Left renal cortex interstitium (tissue), 4 donors: ENCODE measurements at regions not wholly inside any gene's neighbourhood (a gene's known extent, or its start where the extent isn't known, plus 50 kb on each side); places are given as distances from the start of the nearest gene placed in this dataset.

Experiments
- DNase-seq, 4 donors: peaks; one replicate each; pipeline ENCODE4 v3.0.0-alpha.2; 2013; ENCODE audit warnings: low read depth in 4 of 4, low spot score in 2 of 4, missing footprints in 1 of 4

DNA sequence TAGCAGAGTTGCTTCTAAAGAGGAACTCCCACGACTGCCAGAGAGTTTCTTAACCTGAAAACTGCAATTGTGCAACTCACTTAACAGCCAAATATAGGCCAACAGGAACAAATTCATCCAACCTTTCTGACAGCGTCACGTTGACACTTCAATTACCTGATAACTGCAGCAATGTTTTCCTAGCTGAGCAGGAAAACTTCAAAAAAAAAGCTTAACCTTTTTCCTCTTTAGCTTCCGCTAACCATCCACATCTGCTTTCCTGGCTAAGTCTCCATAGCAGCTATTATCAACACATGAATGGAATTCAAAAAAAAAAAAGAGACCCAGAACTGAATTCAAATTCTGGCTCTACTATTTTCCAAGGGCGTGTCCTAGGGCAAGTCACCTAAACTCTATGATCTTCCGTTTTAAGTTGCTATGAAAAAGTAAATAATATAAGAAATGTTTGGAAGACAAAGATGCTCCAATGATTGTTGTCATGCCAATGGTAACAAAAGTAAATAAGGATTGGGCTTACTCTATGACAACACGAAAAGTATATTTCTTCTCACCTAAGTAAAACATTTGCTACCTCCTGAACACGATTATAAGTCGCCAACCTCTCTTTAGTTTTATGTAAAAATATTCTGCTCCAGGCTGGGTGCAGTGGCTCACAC, 524.6 kb upstream of the JARID2 start:
- no peak for DNase-seq

DNA sequence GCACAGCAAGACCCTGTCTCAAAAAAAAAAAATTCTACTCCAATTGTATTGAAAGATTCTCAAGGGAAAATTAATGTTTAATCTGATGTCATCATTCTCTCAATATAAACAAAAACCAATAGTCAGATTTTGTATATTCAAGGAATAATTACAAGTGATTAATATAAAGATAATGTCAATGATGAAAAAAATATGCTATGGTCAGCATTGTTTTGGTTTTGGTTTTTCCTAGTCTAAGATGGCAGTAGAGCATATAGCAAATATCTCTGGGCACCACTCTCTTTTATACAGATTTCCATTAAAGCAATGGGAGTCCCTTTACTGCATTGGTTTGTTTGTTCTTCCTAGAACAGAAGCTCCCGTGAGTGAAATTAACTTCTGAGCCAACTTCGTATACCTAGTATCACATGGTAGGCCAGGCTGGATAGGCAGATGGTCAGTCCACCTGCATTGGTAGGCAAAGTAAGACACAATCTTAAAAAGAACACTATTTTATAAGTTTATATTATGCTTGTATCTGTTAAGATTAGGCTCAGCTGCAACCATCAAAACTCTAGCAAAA, 523.8 kb upstream of the JARID2 start:
- no peak for DNase-seq

DNA sequence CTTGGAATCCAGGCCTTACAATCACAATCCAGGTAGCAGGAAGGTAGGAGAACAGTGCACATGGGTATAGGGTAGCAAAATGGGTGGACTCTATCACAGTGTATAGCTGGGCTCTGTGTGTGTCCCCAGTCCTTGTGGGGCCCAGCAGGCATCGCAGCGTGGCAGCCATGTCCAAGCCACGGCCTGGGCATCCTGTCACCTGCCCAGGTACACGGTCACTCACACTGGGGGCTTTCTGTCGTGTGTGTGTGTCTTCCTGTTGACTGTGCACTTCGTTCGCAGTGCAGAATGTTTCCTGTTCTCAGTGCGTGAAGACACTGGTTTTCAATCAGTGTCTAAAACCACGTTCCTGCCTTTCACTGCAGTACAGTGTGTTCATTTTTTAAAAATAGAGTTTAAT, 523.2 kb upstream of the JARID2 start:
- DNase-seq = no peak

DNA sequence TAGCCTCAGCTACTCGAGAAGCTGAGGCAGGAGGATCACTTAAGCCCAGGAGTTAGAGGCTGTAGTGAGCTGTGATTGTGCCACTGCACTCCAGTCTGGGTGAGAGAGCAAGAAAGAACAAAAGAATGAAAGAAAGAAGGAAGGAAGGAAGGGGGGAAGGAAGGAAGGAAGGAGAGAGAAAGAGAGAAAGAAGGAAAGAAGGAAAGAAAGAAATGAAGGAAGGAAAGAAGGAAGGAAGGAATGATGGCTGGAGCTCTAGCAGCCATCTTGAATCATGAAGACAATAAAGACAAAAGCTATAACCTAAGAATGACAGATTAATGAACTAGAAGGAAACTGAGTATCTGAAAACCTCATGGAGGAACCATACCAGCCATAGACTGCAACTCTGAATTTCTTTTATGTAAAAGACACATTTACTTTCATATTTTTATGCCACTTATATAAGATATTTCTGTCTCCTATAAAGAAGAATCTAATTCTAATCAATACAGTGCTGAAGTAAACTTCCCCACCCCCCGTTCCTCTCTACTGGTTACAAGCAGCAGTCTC, 522.3 kb upstream of the JARID2 start:
- DNase-seq = no peak

DNA sequence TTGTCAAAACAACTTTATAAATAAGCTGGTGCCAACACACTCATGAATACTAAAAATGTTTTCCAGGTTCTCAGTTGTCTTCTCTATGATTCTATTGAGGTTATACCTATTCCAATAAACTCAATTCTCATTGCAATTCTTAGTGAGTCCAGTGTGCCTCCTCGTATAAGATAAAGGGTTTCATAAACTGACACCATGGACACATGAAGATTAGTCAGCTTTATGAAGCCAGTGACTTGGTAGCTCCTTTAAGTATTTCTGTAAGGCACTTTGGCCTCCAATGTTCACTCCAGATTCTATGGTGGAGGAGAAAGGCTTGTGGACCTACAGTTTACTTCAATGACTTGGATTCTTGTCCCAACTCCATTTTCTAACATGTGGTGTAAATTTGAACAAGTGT, 521.3 kb upstream of the JARID2 start:
- no peak for DNase-seq

DNA sequence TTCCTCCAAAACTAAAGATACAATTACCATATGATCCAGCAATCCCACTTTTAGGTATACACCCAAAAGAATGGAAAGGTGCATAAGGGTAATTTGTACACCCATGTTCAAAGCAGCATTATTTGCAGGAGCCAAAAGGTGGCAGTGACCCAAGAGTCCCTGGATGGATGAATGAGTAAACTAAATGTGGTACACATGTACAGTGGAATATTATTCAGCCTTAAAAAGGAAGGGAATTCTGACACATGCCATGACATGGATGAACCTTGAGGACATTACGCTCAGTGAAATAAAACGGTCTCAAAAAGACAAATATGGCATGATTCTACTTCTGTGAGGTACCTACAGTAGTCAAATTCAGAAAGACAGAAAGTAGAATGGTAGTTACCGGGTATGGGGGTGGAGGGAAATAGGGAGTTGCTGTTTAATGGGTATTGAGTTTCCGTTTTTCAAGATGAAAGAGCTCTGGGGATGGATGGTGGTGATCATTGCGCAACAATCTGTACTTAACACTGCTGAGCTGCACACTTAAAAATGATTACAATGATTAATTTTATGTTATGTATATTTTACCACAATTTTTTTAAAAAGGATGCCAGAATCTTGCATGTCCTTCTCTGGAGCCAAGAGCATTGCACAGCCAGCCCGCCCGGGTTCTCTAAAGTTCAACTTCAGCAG, 518.9 kb upstream of the JARID2 start:
- no peak for DNase-seq

DNA sequence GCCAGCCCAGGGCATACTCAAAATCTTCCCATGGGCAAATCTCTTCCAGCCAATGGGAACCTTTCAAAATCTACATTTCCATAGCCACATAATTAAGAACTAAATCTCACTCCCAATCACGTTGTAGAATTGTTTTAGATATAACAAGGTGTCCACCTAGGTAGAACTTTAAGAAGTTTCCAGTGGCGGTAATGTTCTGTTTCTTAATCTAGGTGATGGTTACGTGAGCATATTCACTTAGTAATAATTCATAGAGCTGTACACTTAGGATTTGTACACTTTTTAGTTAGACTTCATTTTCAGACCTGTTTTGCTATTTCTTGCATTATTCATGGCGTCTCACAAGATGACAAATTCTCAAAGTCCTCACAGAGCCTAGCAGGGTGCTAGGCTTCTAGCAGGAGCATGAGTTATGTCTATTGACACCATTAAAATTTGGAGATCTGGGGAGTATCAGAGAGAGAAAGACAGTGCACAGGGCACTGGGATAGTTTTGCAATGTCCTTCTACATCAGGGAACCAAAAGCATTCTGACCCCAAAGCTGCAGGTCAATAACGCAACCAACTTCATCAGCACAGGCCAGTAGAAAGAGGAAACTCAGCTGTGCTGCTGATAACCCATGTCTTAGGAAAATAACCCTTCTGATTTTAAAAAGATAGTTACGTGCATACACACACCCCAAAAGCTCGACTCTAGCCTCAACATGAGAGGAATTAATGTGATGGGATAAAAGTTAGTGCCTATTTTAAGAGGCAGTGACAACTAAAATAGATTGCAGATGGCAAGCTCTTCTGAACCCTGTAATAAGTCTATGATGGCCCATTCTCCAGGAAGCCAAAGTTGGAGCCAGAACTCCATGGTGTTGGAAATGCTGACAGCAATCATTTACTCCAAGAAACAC, 518.1 kb upstream of the JARID2 start:
- no peak for DNase-seq

DNA sequence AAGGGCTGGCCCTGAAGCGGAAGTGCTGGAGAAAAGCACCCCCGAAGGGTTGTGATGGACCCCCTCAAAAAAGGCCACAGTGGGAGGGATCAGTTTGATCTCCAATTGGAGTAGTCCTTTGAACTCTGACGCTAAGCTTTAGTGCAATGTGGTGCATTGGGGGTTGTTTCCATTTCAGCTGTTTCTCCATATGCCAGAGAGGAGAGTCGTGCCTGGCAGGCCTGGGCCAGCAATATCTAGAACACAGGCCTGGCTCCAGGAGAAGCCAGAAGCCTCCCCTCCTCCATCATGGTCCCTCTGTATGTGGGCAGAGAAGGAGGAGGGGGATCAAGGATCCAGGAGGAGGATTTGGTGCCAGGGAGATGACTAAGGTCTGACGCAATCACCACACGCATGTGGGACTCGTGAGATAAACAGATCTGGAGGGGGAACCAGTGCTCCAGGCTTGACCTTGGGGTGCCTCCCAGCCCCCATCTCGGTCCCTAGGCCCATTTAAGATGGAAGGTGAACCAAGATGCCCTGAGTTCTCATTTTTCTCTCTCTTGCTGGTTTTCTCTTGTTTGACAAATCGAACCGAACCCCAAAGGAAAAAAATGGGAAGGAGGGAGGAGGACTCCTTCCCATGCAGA, 517.4 kb upstream of the JARID2 start:
- DNase-seq = no peak

DNA sequence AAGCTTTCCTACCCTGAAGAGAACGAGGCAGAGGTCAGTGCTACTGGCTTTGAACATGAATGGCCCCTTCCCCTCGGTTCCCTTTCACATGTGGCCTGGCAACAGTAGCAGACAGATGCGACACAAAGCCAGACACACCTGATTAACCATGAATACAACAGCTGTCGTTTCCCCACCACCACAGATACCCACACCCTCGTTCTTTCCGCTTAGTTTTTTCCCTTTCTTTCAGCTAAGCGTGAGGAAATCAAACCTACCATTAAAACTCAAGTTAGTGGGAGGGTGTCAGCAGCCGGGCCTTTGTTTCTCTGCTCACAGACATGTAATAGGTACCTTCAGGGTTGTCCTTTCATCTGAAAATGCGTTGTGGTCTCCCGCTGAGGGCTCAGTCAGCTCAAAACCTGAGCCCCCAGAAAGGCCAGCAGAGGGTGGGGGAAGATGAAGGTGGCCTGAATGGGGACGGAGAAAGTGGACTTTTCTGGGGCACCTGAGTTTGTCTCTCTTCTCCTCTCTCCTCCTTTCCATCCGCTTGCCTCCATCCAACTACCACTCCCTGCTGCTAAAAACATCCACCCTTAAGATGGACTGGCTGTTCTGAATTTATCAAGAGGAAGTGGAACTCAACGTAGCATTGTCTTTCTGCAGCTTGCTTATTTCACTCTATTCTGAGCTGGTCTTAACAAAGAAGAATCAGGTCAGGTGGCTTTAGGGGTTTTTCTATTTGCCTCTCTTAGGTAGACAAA, 516.6 kb upstream of the JARID2 start:
- no peak for DNase-seq

DNA sequence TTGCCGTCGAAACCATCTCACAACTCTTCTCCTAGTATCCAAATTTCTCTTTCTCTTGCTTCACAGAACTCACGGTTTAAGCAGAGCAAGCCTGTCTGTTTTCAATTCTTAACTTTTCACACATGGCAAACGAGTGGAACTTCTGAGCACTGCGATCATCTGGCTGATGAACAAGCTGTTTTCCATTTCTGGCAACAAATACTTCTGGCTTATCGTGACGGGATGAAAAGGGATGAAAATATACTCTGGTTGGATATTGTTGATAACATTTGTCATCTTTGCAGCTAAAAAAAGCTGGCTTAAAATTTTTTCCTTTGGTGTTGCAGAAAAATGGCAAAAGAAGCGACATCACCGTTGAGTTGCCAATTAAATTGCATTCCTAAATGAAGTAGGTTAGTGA, 515.2 kb upstream of the JARID2 start:
- no peak for DNase-seq

DNA sequence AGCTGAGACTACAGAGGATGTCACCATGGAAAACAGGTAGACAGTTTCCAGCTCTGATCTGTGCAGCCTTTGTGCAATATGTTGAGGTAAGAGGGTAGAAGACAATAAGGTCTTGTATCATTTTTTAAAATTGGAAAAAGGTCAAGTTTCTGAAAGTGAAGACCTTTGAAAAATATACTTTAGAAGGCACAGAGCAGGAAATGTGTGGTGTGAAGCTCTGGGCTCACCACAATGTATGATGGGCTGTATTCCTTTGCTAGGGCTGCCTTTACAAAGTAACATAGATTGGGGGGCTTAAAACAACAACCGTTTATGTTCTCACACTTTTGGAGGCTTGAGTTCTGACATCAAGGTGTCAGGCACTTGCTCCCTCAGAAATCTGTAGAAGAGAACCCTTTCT, 514.3 kb upstream of the JARID2 start:
- no peak for DNase-seq

DNA sequence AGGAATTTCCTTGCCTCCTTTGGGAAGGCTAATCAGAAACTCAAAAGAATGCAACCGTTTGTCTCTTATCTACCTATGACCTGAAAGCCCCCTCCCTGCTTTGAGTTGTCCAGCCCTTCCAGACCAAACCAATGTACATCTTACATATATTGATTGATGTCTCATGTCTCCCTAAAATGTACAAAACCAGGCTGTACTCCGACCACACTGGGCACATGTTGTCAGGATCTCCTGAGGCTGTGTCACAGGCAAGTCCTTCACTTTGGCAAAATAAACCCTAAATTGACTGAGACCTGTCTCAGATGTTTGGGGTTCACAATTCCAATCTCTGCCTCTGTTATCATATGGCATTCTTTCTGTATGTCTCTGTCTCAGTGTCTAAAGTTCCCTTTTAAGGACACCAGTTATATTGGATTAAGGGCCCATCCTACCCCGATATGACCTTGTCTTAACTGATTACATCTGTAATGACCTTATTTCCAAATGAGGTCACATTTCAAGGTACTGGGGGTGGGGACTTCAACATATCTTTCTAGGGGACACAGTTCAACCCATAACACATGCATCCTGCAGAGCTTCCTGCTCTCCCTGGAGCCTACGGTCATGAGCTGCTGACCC, 513.5 kb upstream of the JARID2 start:
- no peak for DNase-seq

DNA sequence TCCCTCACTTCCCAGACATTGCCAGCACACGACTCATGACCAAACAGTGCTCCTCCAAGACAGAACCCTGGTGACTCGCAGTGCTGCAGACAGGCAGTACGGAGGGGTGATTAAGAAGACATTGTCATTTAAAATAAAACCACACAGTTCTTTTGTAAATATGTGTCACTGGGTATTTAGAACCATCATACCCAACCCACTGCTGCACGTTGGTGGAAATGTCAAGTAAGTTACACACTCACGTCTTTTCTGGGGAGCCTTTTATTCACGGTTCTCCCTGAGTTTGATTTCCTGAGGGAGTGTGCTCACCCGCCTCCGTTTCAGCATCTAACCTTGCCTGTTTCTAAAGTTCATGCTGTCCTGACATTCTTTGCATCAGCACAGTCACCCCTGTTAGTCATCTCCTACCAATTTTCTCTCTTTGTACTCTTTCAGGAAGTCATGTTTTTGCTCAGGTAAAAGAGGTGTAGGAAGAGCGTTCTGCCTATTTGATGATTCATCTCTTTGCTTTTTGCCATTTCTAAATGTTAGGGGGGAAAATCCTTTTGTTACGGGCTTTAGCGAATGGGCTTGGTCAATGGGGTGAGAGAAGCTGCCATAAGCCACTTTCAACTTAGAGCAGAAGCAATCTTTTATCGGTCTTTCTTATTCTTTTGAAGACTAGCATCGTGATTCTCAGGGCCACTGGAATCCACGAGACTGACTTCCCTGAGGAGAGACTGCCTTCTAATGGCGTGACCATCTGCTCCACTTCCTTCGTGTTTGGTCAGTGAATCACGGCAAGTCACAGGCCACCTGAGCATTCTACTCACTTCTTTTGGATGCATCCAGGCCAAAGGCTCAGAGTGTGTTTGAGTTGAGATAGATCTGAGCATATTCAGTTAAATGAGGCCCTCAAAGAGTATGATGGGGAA, 512.8 kb upstream of the JARID2 start:
- no peak for DNase-seq

DNA sequence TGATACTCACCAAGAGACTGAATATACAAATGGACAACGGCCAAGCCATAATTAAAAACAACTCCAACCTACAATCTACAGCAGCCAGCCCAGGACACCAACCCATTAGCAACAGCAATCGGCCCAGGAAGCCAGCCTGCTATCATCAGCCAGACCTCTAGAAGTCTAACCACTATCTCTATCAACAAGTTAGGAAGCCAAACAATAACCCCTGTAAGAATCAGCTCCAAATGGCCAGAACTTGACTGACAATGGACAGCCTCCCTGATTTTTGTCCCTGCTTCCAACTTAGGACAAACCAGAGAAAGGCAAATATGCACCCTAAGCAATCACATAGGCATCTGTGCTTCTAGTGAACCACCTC, 511.8 kb upstream of the JARID2 start:
- no peak for DNase-seq

DNA sequence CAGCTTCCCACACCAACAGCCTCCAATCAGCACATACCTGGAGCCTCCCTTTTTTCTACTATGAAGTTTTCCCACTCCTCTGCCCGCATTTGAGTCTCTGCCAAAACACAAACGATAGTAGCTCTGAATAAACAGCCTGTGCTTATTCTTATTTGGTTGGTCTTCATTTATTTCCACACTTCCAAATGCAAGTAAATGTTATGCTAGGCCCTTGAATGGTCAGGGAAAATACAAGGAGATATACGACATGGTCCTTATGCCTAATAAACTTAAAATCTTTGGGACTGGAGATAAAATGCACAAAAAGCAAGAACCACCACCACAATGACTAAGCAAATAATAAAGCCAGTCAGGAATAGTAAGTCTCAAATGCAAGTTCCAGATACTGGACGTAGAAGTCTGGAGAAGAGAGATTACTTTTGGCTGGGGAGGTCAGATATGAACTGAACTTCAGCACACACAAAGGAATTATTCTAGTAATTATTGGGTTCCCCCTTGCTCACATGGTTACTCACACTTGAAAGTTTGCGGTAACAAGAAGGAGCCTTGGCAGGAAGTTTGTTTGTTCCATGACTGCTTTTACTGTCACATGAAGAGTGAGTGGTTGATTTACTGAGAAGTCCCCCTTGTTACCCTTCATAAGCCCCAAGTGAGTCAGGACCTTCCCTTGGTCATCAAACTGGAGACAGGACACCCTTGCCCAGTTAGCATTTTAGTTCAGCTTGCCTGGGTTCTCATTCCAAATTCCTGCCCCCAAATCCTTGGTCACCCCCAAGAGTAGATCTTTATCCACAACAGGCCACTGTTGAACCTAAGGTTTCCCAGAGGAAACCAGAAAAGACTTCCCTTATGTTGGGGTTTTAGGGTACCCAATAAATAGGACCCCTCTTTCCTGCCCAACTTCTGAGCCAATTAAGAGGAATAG, 511.2 kb upstream of the JARID2 start:
- DNase-seq = no peak

DNA sequence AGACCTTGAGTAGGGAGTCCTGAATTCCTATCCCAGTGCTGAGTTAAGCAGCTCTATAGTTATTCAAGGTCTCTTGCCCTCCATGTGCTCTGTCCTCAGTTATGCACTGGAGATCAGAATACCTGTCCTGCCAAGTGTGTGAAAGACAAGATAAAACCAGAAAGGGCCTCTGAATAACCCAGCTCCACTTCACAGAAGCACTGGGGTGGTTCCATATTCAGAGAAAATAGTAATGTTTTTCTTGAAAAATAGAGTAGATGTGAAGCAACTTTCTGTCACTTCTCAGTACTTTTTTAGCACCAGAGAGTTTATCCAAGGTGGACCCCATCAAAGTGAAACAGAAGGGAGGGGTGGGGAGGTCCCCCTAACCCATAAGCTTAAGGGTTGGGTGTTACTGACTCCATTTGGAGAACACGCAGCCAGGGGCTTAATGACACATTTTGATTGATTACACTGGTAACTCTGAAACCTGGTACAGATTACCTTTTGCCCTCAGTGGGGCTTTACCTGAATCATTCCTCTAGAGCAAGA, 509.8 kb upstream of the JARID2 start:
- DNase-seq = no peak

DNA sequence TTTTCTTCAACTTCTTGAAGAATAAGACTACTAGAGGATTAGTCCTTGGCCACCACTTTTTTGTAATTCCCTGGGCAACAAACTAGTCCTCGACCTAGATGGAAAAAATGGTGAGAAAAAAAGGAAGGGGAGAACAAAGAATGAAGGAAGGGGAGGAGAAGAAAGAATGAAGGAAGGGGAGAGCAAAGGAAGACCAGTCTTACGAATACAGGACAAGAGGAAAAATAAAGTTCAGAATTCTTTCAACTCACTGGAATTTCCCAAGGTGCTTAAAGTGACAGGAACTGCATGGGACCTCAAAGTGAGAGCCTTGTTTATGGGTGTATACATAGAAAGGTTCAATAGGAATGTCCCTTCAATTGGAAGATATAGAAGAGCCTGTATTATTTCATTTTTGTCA, 509.3 kb upstream of the JARID2 start:
- DNase-seq = no peak
